ENCODE measurements at regions not wholly inside any gene's neighbourhood (a gene's known extent, or its start where the extent isn't known, plus 50 kb on each side); places are given as distances from the start of the nearest gene placed in this dataset.

- TF ChIP-seq ZFX (IDR thresholded peaks at IDR 0.05; ENCODE audit: borderline replicate concordance) (no peak), CTCF (IDR thresholded peaks at IDR 0.05) (no peak)
Observed at GRCh38 chr4:101584306-101584705, 206.2 kb upstream of the BANK1 start.

GRCh38 chr4:101563126-101563525, 215.8 kb upstream of the PPP3CA start:
- H3K27ac ChIP-seq: no peak overlapping the region
- TF ChIP-seq CTCF (IDR thresholded peaks at IDR 0.05) (no peak), ZFX (IDR thresholded peaks at IDR 0.05; ENCODE audit: borderline replicate concordance) (no peak)

More at GRCh38 chr4:101584306-101584705, 206.2 kb upstream of the BANK1 start:
- no peak overlapping the region for H3K27ac ChIP-seq

DNA sequence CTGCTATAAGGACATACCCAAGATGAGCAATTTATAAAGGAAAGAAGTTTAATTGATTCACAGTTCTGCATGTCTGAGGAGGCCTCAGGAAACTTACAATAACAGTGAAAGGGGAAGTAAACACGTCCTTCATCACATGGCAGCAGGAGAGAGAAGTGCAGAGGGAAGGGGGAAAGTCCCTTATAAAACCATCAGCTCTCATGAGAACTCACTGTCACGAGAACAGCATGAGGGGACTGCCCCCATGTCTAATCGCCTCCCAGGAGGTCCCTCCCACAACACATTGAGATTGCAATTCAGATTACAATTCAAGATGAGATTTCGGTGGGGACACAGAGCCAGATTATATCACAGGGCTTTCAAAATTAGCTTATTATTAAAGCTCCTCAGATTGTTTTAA, 209.5 kb upstream of the PPP3CA start:
- TF ChIP-seq ZFX (IDR thresholded peaks at IDR 0.05; ENCODE audit: borderline replicate concordance) (no peak), CTCF (IDR thresholded peaks at IDR 0.05) (no peak)
- no peak overlapping the region for H3K27ac ChIP-seq

- no peak overlapping the region for H3K27ac ChIP-seq
Observed at GRCh38 chr4:101555341-101555880, 208.1 kb upstream of the PPP3CA start.

GRCh38 chr4:101540336-101540735, 193.0 kb upstream of the PPP3CA start:
- no peak overlapping the region for H3K27ac ChIP-seq
- TF ChIP-seq CTCF (IDR thresholded peaks at IDR 0.05) (no peak), ZFX (IDR thresholded peaks at IDR 0.05; ENCODE audit: borderline replicate concordance) (no peak)

More at GRCh38 chr4:101555341-101555880, 208.1 kb upstream of the PPP3CA start:
- TF ChIP-seq ZFX (IDR thresholded peaks at IDR 0.05; ENCODE audit: borderline replicate concordance): no peak
- TF ChIP-seq CTCF (IDR thresholded peaks at IDR 0.05): no peak

DNA sequence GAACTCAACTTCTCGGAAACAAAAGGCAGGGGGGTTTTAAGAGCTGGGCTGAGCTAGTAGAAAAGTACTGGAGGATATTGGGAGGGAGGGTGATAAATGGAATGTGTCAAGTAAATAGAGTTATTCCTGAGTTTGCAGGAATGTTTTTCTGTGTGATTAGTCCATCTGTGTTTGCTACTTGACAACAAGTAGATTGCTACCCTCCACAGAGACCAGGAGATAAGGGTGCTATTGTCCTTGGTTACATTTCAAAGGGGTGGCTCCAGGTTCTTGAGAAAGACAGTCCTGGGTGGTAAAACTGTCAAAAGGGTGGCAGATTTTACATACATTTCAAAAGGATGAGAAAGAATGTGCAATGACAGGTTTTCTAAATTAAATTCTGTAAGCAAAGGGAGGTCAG, 181.2 kb upstream of the PPP3CA start:
- no peak for TF ChIP-seq ZFX (IDR thresholded peaks at IDR 0.05; ENCODE audit: borderline replicate concordance)
- no peak for TF ChIP-seq CTCF (IDR thresholded peaks at IDR 0.05)
- no peak overlapping the region for H3K27ac ChIP-seq

DNA sequence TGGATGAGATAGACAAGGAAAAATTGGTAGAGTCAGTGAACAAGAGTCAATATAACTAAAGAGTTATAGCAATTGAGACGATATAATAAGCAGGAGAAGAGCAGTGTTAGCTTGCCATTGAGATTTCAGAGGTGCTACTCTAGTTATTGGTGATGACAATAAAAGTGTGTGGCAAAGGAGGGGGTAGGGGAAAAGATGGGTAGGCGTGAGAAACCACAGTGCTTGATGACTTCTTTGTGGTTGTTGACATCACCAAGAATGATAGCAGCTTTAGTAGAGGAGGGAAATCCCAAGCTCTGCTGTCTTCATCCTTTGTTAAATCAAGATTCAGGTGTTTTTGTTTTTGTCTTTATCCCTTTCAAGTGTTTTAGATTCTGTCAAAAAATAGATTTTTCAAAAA, 179.9 kb upstream of the PPP3CA start:
- H3K27ac ChIP-seq: no peak overlapping the region
- TF ChIP-seq CTCF (IDR thresholded peaks at IDR 0.05) (no peak), ZFX (IDR thresholded peaks at IDR 0.05; ENCODE audit: borderline replicate concordance) (no peak)
